ENCODE measurements at regions not wholly inside any gene's neighbourhood (a gene's known extent, or its start where the extent isn't known, plus 50 kb on each side); places are given as distances from the start of the nearest gene placed in this dataset.

GRCh38 chr13:63288576-63288975, 1872.9 kb upstream of the PCDH20 start:
- no peak for TF ChIP-seq GATA3 (IDR thresholded peaks at IDR 0.05; ENCODE audit: low read depth, low read length)
- no peak for TF ChIP-seq GATA2 (IDR thresholded peaks at IDR 0.05; ENCODE audit: low read depth, low read length)
